ENCODE measurements at regions not wholly inside any gene's neighbourhood (a gene's known extent, or its start where the extent isn't known, plus 50 kb on each side); places are given as distances from the start of the nearest gene placed in this dataset.

DNA sequence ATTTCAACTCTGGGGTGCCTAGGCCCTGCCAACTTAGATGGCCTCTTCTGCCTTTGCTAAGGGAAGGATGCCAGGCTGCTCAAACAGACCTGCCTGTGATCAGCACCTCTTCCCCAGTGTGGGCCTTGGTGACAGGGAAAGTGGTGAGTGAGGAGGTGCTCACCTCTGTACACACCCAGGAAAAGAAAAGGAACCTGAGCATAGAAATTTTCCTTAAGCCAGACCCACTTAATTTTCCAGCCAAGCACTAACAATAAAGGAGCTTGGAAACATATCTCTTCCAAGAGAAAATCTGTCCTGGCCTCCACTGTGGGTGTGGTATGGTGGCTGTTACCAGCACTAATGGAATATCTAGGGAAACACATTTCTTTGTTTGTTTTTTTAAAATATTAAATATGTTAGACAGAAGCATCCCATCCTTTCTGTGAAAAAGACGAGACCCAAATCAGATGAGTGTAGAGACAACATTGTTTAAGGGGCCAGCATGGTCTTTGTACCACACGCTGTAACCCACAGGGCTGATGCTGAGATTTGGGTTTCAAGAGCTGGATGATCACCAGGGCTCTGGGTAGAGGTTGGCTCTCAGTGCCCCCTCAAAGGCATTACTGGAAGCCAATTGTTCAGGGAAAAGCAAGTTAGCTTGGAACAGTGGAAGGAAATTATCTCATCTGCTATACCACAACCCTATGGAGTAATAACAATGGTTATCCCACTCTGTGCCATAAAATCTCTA is 472.2 kb downstream of the INSC start:
- Mint-ChIP-seq H3K9me3 (no peaks in the 10 kb centered on the region), H3K27ac (no peak overlapping the region), H3K36me3 (ENCODE audit: low read depth) (no peaks in the 10 kb centered on the region), H3K4me1 (ENCODE audit: low read depth) (no peaks in the 10 kb centered on the region), H3K27me3 (no peaks in the 10 kb centered on the region), H3K4me3 (no peak overlapping the region)

GRCh38 chr11:15589070-15589626 is 474.4 kb downstream of the INSC start:
- no peaks in the 10 kb centered on the region for H3K4me1 Mint-ChIP-seq (ENCODE audit: low read depth)
- no peaks in the 10 kb centered on the region for H3K36me3 Mint-ChIP-seq (ENCODE audit: low read depth)
- no peak overlapping the region for H3K27ac Mint-ChIP-seq
- no peaks in the 10 kb centered on the region for H3K9me3 Mint-ChIP-seq
- no peak overlapping the region for H3K4me3 Mint-ChIP-seq
- H3K27me3 Mint-ChIP-seq: no peaks in the 10 kb centered on the region

DNA sequence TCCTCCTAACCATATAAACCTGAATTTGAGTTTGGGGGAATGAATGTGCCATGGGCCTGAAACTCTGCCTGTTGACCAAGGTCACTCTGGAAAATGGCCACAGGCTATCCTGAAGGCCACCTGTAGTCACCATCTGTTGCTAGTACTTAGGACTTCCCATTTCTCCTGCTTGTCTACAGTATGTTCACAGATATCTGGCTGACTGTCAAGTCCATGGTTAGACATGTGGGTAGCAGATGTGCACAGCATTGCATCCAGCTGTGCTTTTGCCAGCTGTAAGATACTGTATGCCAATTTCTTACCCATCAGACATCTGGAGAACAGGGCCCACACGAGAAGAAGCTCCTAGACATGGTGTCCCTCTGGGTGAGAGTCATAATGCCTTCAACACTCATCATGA is 475.4 kb downstream of the INSC start:
- Mint-ChIP-seq H3K36me3 (ENCODE audit: low read depth) (no peaks in the 10 kb centered on the region), H3K9me3 (no peaks in the 10 kb centered on the region), H3K4me1 (ENCODE audit: low read depth) (no peaks in the 10 kb centered on the region), H3K27me3 (no peaks in the 10 kb centered on the region), H3K27ac (no peak overlapping the region), H3K4me3 (no peak overlapping the region)

DNA sequence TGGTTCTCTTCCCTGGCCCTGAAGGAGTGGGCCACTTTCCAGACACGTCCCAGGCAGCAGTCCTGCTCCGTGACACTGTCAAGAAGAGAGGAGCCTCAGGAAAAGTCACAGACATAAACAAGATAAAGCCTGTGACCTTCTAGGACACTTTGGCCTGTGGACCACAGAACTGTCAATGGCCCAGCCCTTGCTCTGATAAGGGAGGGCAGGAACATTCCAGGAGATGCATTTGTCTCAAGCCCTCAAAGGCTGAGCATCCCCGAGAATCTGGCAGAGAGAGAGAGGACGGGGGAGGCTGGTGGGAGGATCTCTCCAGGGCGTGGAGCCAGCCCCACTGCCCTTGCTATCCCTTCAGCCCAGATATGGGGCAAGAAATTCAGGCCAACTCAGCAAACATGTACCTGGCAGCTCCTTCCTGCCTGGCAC is 476.4 kb downstream of the INSC start:
- H3K27me3 Mint-ChIP-seq: no peaks in the 10 kb centered on the region
- no peaks in the 10 kb centered on the region for H3K36me3 Mint-ChIP-seq (ENCODE audit: low read depth)
- no peaks in the 10 kb centered on the region for H3K9me3 Mint-ChIP-seq
- no peak overlapping the region for H3K4me3 Mint-ChIP-seq
- H3K4me1 Mint-ChIP-seq (ENCODE audit: low read depth): no peaks in the 10 kb centered on the region
- no peak overlapping the region for H3K27ac Mint-ChIP-seq

DNA sequence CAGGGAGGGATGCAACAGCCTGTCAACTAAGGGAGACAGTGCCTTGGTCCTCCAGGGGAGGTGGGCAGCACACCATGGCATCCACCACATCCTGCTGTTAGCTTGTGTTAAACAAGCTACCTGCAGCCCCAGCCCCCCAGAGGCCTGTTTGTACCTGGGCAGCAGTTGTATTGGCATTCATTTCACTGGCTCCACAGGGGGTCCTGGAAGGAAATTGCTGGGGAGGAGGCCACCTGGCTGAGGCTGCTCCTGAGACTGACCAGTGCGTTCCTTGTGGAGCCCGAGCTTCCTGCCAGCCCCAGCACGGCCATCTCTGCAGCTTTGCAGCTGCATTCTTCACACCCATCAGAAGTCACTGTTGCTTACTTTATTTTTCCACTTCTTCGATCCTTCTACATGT is 479.9 kb downstream of the INSC start:
- H3K4me3 Mint-ChIP-seq: no peak overlapping the region
- no peaks in the 10 kb centered on the region for H3K4me1 Mint-ChIP-seq (ENCODE audit: low read depth)
- H3K27ac Mint-ChIP-seq: no peak overlapping the region
- no peaks in the 10 kb centered on the region for H3K36me3 Mint-ChIP-seq (ENCODE audit: low read depth)
- no peaks in the 10 kb centered on the region for H3K9me3 Mint-ChIP-seq
- H3K27me3 Mint-ChIP-seq: no peaks in the 10 kb centered on the region

GRCh38 chr11:15599376-15599775 is 484.7 kb downstream of the INSC start:
- Mint-ChIP-seq H3K4me3 (no peak overlapping the region), H3K27me3 (no peaks in the 10 kb centered on the region), H3K36me3 (ENCODE audit: low read depth) (no peaks in the 10 kb centered on the region), H3K4me1 (ENCODE audit: low read depth) (no peaks in the 10 kb centered on the region), H3K27ac (no peak overlapping the region), H3K9me3 (no peaks in the 10 kb centered on the region)

- Mint-ChIP-seq H3K4me1 (ENCODE audit: low read depth) (no peaks in the 10 kb centered on the region), H3K4me3 (no peak overlapping the region), H3K9me3 (no peaks in the 10 kb centered on the region), H3K36me3 (ENCODE audit: low read depth) (no peaks in the 10 kb centered on the region), H3K27ac (no peak overlapping the region), H3K27me3 (no peaks in the 10 kb centered on the region)
Measured at GRCh38 chr11:15602047-15602446, 487.3 kb downstream of the INSC start.

DNA sequence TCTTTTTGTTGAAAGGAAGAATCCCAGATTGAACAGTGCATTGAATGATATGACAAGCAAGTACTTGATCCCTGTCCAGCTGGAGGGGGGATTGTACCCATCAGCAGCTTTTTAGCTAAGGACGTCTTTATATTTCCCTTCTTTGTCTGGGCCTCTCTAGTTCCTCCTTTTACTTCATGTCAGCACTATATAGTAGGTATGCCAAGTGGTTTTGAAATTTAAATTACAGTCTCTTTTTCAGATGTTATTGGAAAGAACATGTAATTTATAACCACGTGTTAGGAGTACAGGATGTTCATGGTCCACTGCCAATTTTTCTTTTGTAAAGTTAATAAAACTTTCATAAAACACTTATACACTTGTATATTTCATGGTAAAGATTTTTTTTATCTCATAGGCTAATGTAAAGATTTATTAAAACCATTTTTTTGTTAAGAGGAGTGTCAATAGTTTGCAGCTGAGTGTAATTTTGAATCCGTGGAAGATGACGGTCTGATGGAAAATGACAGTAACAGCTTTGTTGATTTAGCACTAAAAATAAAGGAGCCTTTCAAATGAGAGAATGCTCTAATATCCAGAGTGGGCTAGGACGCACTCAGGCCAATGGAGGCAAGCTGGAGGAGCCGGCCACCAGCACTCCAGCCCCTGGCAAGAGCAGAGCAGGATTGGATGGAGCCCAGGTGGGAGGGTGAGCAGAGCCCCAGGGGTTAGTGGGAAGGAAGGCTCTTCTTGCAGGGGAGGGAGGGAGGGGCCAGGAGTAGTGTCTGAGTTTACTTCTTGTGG is 488.3 kb downstream of the INSC start:
- H3K4me3 Mint-ChIP-seq: no peak overlapping the region
- no peaks in the 10 kb centered on the region for H3K36me3 Mint-ChIP-seq (ENCODE audit: low read depth)
- H3K9me3 Mint-ChIP-seq: no peaks in the 10 kb centered on the region
- H3K27me3 Mint-ChIP-seq: no peaks in the 10 kb centered on the region
- no peak overlapping the region for H3K27ac Mint-ChIP-seq
- no peaks in the 10 kb centered on the region for H3K4me1 Mint-ChIP-seq (ENCODE audit: low read depth)

DNA sequence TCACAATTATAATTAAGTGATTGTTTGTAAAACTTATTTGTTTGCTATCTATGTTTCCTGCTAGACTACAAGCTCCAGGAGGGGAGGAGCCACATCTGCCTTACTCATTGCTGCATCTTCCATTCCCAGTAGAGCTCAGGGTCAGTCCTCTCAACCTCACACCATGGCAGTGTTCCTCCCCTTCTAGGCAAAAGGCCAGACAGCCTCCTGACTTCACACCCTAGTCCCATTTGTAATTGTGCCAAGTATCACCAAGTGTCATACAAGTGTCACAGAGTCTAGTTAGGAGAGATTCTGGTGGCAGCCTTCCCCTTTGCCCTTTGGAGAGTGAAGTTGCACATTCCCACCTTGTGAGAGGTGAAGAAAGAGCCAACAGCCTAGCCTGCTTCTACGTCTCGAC is 490.4 kb downstream of the INSC start:
- no peaks in the 10 kb centered on the region for H3K4me1 Mint-ChIP-seq (ENCODE audit: low read depth)
- no peaks in the 10 kb centered on the region for H3K27me3 Mint-ChIP-seq
- H3K27ac Mint-ChIP-seq: no peak overlapping the region
- H3K9me3 Mint-ChIP-seq: no peaks in the 10 kb centered on the region
- H3K36me3 Mint-ChIP-seq (ENCODE audit: low read depth): no peaks in the 10 kb centered on the region
- H3K4me3 Mint-ChIP-seq: no peak overlapping the region

DNA sequence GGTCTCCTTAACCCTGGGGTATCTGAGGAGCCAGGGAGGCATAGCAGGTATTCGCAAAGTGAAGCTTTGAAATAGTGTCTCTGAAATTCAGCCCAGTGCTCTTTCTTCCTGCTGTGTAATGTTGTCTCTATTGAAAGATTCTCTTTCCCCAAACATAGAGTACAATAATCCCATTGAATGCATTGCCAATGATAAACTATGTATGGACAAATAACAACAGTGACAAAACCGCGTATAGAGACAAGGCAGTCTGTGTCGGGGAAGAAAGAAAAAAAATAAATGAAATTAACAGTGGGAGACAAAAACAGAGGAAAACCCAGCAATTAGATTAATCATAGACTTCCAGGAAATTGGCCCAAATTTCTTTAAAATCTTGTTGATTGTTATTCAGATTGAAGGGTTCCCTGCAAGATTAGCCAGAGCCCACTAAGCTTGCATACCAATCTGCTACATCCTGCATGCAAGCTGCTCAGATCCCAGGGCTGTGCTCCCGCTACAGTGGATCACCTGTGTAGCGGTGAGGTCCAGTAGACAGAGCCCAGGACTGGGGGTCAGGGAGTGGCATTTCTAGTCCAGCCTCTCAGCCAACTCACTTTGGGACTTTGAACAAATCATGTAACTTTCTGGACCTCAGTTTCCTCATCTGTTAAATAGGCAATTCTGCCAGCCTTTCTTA is 492.8 kb downstream of the INSC start:
- Mint-ChIP-seq H3K36me3 (ENCODE audit: low read depth) (no peaks in the 10 kb centered on the region), H3K9me3 (no peaks in the 10 kb centered on the region), H3K4me1 (ENCODE audit: low read depth) (no peaks in the 10 kb centered on the region), H3K27me3 (no peaks in the 10 kb centered on the region), H3K4me3 (no peak overlapping the region), H3K27ac (no peak overlapping the region)

DNA sequence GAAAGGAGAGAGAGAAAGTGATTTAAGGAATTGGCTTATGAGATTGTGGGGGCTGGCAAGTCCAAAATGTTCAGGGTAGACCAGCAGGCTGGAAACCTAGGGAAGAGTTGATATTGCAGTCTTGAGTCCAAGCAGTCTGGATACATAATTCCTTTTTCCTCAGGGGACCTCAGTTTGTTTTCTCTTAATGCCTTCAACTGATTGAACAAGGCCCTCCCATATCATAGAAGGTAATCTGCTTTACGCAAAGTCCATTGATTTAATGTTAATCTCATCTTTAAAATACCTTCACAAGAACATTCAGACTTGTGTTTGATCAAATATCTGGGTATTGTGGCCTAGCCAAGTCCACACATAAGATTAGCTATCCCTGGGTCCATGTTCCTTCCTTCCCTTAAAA is 494.7 kb downstream of the INSC start:
- Mint-ChIP-seq H3K4me3 (no peak overlapping the region), H3K9me3 (no peaks in the 10 kb centered on the region), H3K36me3 (ENCODE audit: low read depth) (no peaks in the 10 kb centered on the region), H3K27ac (no peak overlapping the region), H3K27me3 (no peaks in the 10 kb centered on the region), H3K4me1 (ENCODE audit: low read depth) (no peaks in the 10 kb centered on the region)

DNA sequence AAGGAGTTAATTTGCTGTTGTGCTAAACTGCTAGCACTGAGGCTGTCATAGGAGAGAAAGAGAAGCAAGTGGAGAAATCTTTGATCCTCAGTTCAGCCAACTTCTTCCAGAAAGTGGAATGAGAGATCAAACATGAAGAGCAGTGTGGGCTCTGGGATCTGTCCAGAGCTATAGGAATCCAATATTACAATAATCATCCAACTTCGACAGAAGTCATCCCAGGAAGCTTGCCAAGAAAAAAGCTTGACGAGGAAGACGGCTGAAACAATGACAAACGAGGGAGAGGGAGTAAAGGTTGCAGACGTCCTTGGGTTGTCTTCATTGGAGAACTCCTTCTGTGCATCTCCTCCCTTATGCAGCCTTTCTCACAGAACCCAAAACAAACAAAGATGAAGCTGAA is 496.2 kb downstream of the INSC start:
- H3K4me3 Mint-ChIP-seq: no peak overlapping the region
- H3K36me3 Mint-ChIP-seq (ENCODE audit: low read depth): no peaks in the 10 kb centered on the region
- no peaks in the 10 kb centered on the region for H3K27me3 Mint-ChIP-seq
- no peaks in the 10 kb centered on the region for H3K9me3 Mint-ChIP-seq
- H3K27ac Mint-ChIP-seq: no peak overlapping the region
- H3K4me1 Mint-ChIP-seq (ENCODE audit: low read depth): no peaks in the 10 kb centered on the region

- no peak overlapping the region for H3K27ac Mint-ChIP-seq
- no peaks in the 10 kb centered on the region for H3K36me3 Mint-ChIP-seq (ENCODE audit: low read depth)
- peaks cover 4% of the 10 kb centered on the region for H3K27me3 Mint-ChIP-seq
- no peaks in the 10 kb centered on the region for H3K9me3 Mint-ChIP-seq
- H3K4me1 Mint-ChIP-seq (ENCODE audit: low read depth): no peaks in the 10 kb centered on the region
- no peak overlapping the region for H3K4me3 Mint-ChIP-seq
Measured at GRCh38 chr11:15613251-15613650, 498.5 kb downstream of the INSC start.

- Mint-ChIP-seq H3K4me3 (no peak overlapping the region), H3K27ac (no peak overlapping the region), H3K27me3 (peaks cover 5% of the 10 kb centered on the region), H3K9me3 (no peaks in the 10 kb centered on the region), H3K36me3 (ENCODE audit: low read depth) (no peaks in the 10 kb centered on the region), H3K4me1 (ENCODE audit: low read depth) (no peaks in the 10 kb centered on the region)
Measured at GRCh38 chr11:15613789-15614188, 499.1 kb downstream of the INSC start.

DNA sequence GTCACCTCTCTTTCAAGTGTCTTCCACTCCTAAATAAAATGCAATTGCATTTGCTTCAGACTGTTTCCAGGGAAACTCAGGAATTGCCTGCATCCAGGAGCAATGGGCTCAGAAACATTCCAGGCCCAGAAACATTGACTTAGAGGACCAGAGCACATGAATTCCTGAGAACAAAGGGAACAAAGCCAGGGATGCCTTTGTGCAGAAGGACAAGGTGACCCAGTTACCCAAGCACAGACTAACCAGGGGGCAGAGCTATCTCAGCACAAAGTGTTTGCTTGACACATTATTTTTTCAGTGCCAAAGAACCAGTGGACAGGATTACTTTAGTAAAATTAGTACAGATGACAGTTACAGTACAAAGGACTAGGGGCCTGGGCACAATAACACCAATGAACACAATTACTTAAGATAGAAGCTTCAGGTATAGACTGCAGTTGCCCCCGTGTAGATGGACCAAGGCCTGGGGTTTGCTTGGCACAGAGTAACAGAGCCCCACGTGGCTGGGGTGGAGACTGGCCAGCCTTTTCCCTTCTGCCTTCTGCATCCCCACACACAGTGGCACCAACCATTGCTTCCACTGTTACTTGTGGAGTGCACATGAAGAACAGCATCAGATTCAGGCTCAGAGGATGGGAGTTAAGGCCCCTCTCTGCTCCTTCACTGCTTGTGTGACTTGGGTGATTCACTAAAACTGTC is 500.8 kb downstream of the INSC start:
- no peak overlapping the region for H3K27ac Mint-ChIP-seq
- H3K36me3 Mint-ChIP-seq (ENCODE audit: low read depth): no peaks in the 10 kb centered on the region
- H3K27me3 Mint-ChIP-seq: peaks cover 5% of the 10 kb centered on the region
- H3K9me3 Mint-ChIP-seq: no peaks in the 10 kb centered on the region
- H3K4me1 Mint-ChIP-seq (ENCODE audit: low read depth): no peaks in the 10 kb centered on the region
- no peak overlapping the region for H3K4me3 Mint-ChIP-seq

Measured in stimulated activated naive CD8-positive, alpha-beta T cell treated with anti-CD3 and anti-CD28 coated beads, Interleukin-15, Interleukin-2, amounts not matched to agents 100 ng/mL and 50 ng/mL, for 24 hours (primary cell).